ENCODE measurements at regions not wholly inside any gene's neighbourhood (a gene's known extent, or its start where the extent isn't known, plus 50 kb on each side); places are given as distances from the start of the nearest gene placed in this dataset.

DNA sequence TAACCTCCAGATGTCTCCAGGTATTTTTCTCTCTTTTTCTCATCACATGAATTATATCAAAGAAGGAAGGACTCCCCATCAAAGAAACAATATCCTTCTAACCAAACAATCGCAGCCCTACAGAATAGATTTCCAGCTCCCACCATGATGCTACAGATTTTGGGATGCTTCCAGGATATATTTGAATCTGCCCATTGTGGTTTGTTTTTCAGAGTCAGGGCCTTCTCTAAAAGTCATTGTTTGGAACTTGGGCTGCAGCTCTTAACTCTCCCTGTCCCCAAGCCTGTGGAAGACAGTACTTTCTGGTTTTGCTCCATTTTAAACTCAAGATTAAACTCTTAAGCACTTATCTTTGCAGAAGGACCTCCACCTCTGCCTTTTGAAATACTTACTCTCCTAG, 223.2 kb downstream of the PMAIP1 start:
- H3K27me3 ChIP-seq (replicated peaks in 1 of 4; ENCODE audit: control insufficient read depth in 3 of 4, extremely low read depth in 1 of 4, insufficient read depth in 3 of 4, low read length in 3 of 4) = no peaks in the 10 kb centered on the region
- H3K4me2 ChIP-seq (ENCODE audit: insufficient read depth in 1 of 2, low read depth in 2 of 2, low read length in 2 of 2) = no peak overlapping the region
- no peak overlapping the region for H3K23ac ChIP-seq (ENCODE audit: insufficient read length)
- H2AFZ ChIP-seq (ENCODE audit: low read length) = no peak overlapping the region
- H4K91ac ChIP-seq (replicated peaks; ENCODE audit: insufficient read length, low read length) = no peak overlapping the region
- no peak overlapping the region for H4K8ac ChIP-seq (ENCODE audit: extremely low read depth, insufficient read depth, low read length)
- POLR2A ChIA-PET (ENCODE audit: partially characterized antibody) = no interaction called here
- H3K4me1 ChIP-seq (replicated peaks in 1 of 4; ENCODE audit: control insufficient read depth in 3 of 4, insufficient read depth in 4 of 4, low read length in 3 of 4) = no peaks in the 10 kb centered on the region
- H3K4ac ChIP-seq (replicated peaks; ENCODE audit: insufficient read length, low read depth, low read length) = no peak overlapping the region
- H3K79me2 ChIP-seq (ENCODE audit: control insufficient read depth in 1 of 2, insufficient read depth in 2 of 2, low read length in 2 of 2) = no peaks in the 10 kb centered on the region
- no peaks in the 10 kb centered on the region for H3K79me1 ChIP-seq (ENCODE audit: low read depth, low read length)
- no peak overlapping the region for H2BK15ac ChIP-seq (ENCODE audit: low read length)
- no peak overlapping the region for H3K27ac ChIP-seq (ENCODE audit: low read depth, low read length)
- no peak for FAIRE-seq
- no peak overlapping the region for H2BK12ac ChIP-seq (ENCODE audit: low read depth, low read length)
- H3K14ac ChIP-seq (ENCODE audit: insufficient read length) = no peak overlapping the region
- H2BK120ac ChIP-seq (replicated peaks; ENCODE audit: low read depth, low read length) = no peak overlapping the region
- CTCF ChIA-PET (ENCODE audit: partially characterized antibody) = interaction anchor here (0.8 to 1.6 kb wide), 2 partner anchors 37 to 135 kb away, joined by 3 read pairs; no protein-coding TSS in a partner anchor
- H2BK20ac ChIP-seq (ENCODE audit: low read length) = no peak overlapping the region
- no peak overlapping the region for H4K5ac ChIP-seq (ENCODE audit: insufficient read length, low read depth, low read length)
- no peaks in the 10 kb centered on the region for H3K9me3 ChIP-seq (ENCODE audit: insufficient read depth in 2 of 2, low read depth in 1 of 2, low read length in 1 of 2)
- WGBS, 2 experiments (ENCODE audit: extremely low coverage in 1 of 2, insufficient coverage in 1 of 2, insufficient read length in 1 of 2, insufficient replicate concordance in 2 of 2, low coverage in 1 of 2, low lambda C conversion rate in 2 of 2, missing lambda C conversion rate in 1 of 2) = 94% methylated on average over 1 of the region's 1 CpG; no CpG with 5 or more reads in 1 of the 2 experiments
- no peaks in the 10 kb centered on the region for H3K36me3 ChIP-seq (ENCODE audit: control insufficient read depth in 2 of 4, insufficient read depth in 4 of 4, low read length in 3 of 4)
- no peak overlapping the region for H3K18ac ChIP-seq (ENCODE audit: extremely low read depth, low read length)
- no peak overlapping the region for H2AK5ac ChIP-seq (ENCODE audit: low read depth, low read length)
- no peak overlapping the region for H3K56ac ChIP-seq (replicated peaks; ENCODE audit: insufficient read length, low read depth, low read length)
- no peak for DNase-seq (ENCODE audit: low read depth in 1 of 2, low spot score in 2 of 2)
- H3K9ac ChIP-seq (replicated peaks in 1 of 4; ENCODE audit: extremely low read depth in 1 of 4, low read depth in 3 of 4, low read length in 3 of 4) = no peak overlapping the region
- H3K23me2 ChIP-seq (ENCODE audit: low read depth, low read length) = no peaks in the 10 kb centered on the region; the same call in 1 of the 2 replicates
- no peaks in the 10 kb centered on the region for H4K20me1 ChIP-seq (replicated peaks in 1 of 2; ENCODE audit: control insufficient read depth in 1 of 2, insufficient read depth in 2 of 2, low read length in 2 of 2)
- H2BK5ac ChIP-seq (ENCODE audit: low read depth, low read length) = no peak overlapping the region
- no peak overlapping the region for H3K4me3 ChIP-seq (ENCODE audit: extremely low read depth in 1 of 4, insufficient read depth in 2 of 4, low read depth in 3 of 4, low read length in 4 of 4)
- TF ChIP-seq, protein P1, sequence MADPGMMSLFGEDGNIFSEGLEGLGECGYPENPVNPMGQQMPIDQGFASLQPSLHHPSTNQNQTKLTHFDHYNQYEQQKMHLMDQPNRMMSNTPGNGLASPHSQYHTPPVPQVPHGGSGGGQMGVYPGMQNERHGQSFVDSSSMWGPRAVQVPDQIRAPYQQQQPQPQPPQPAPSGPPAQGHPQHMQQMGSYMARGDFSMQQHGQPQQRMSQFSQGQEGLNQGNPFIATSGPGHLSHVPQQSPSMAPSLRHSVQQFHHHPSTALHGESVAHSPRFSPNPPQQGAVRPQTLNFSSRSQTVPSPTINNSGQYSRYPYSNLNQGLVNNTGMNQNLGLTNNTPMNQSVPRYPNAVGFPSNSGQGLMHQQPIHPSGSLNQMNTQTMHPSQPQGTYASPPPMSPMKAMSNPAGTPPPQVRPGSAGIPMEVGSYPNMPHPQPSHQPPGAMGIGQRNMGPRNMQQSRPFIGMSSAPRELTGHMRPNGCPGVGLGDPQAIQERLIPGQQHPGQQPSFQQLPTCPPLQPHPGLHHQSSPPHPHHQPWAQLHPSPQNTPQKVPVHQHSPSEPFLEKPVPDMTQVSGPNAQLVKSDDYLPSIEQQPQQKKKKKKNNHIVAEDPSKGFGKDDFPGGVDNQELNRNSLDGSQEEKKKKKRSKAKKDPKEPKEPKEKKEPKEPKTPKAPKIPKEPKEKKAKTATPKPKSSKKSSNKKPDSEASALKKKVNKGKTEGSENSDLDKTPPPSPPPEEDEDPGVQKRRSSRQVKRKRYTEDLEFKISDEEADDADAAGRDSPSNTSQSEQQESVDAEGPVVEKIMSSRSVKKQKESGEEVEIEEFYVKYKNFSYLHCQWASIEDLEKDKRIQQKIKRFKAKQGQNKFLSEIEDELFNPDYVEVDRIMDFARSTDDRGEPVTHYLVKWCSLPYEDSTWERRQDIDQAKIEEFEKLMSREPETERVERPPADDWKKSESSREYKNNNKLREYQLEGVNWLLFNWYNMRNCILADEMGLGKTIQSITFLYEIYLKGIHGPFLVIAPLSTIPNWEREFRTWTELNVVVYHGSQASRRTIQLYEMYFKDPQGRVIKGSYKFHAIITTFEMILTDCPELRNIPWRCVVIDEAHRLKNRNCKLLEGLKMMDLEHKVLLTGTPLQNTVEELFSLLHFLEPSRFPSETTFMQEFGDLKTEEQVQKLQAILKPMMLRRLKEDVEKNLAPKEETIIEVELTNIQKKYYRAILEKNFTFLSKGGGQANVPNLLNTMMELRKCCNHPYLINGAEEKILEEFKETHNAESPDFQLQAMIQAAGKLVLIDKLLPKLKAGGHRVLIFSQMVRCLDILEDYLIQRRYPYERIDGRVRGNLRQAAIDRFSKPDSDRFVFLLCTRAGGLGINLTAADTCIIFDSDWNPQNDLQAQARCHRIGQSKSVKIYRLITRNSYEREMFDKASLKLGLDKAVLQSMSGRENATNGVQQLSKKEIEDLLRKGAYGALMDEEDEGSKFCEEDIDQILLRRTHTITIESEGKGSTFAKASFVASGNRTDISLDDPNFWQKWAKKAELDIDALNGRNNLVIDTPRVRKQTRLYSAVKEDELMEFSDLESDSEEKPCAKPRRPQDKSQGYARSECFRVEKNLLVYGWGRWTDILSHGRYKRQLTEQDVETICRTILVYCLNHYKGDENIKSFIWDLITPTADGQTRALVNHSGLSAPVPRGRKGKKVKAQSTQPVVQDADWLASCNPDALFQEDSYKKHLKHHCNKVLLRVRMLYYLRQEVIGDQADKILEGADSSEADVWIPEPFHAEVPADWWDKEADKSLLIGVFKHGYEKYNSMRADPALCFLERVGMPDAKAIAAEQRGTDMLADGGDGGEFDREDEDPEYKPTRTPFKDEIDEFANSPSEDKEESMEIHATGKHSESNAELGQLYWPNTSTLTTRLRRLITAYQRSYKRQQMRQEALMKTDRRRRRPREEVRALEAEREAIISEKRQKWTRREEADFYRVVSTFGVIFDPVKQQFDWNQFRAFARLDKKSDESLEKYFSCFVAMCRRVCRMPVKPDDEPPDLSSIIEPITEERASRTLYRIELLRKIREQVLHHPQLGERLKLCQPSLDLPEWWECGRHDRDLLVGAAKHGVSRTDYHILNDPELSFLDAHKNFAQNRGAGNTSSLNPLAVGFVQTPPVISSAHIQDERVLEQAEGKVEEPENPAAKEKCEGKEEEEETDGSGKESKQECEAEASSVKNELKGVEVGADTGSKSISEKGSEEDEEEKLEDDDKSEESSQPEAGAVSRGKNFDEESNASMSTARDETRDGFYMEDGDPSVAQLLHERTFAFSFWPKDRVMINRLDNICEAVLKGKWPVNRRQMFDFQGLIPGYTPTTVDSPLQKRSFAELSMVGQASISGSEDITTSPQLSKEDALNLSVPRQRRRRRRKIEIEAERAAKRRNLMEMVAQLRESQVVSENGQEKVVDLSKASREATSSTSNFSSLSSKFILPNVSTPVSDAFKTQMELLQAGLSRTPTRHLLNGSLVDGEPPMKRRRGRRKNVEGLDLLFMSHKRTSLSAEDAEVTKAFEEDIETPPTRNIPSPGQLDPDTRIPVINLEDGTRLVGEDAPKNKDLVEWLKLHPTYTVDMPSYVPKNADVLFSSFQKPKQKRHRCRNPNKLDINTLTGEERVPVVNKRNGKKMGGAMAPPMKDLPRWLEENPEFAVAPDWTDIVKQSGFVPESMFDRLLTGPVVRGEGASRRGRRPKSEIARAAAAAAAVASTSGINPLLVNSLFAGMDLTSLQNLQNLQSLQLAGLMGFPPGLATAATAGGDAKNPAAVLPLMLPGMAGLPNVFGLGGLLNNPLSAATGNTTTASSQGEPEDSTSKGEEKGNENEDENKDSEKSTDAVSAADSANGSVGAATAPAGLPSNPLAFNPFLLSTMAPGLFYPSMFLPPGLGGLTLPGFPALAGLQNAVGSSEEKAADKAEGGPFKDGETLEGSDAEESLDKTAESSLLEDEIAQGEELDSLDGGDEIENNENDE (IDR thresholded peaks at IDR 0.05; ENCODE audit: insufficient replicate concordance, low read length) = no peak

Data from H1 (cell line).